Spleen (tissue), 7 donors: ENCODE measurements at regions not wholly inside any gene's neighbourhood (a gene's known extent, or its start where the extent isn't known, plus 50 kb on each side); places are given as distances from the start of the nearest gene placed in this dataset.
"Not testable (repeated sequence)": the region's sequence is repeated elsewhere in the genome, so short reads cannot be mapped to it uniquely, and the experiment has no call there.

Experiments used
- CTCF ChIP-seq, 11 experiments: fragments of 200-600 bp in 7 of 11; fragments of 450-650 bp in 4 of 11; sonication (generic) in 4 of 11; IDR thresholded peaks in 8 of 11; conservative IDR thresholded peaks in 3 of 11; 1 replicate in 7 of 11; 2 replicates in 4 of 11; pipeline versions ENCODE4 v1.4.0 to v1.8.0; 2016 to 2021; ENCODE audit warnings: antibody characterized with exemption in 11 of 11, inconsistent platforms in 4 of 11, mild to moderate bottlenecking in 1 of 11
- POLR2A ChIP-seq, 3 donors: fragments of 450-650 bp; IDR thresholded peaks; one replicate each; pipeline ENCODE4 v1.5.1; 2017; ENCODE audit warnings: antibody characterized with exemption in 3 of 3, mild to moderate bottlenecking in 1 of 3
- donor health status: DM: no; HTN: no; CAD: no; lungs with moderate emphysema.
- donor health status: DM: no; HTN: no; CAD: no.
- donor health status: DM: no; HTN: no; CAD: no.

GRCh38 chr7:29677254-29677653, 113.6 kb downstream of the PRR15 start:
- not testable (repeated sequence) for TF ChIP-seq CTCF (IDR thresholded peaks at IDR 0.05 in 8 of 11, conservative IDR thresholded peaks at IDR 0.05 in 3 of 11); POLR2A (IDR thresholded peaks at IDR 0.05)
